ENCODE measurements at regions not wholly inside any gene's neighbourhood (a gene's known extent, or its start where the extent isn't known, plus 50 kb on each side); places are given as distances from the start of the nearest gene placed in this dataset.
"Not testable (repeated sequence)": the region's sequence is repeated elsewhere in the genome, so short reads cannot be mapped to it uniquely, and the experiment has no call there.

DNA sequence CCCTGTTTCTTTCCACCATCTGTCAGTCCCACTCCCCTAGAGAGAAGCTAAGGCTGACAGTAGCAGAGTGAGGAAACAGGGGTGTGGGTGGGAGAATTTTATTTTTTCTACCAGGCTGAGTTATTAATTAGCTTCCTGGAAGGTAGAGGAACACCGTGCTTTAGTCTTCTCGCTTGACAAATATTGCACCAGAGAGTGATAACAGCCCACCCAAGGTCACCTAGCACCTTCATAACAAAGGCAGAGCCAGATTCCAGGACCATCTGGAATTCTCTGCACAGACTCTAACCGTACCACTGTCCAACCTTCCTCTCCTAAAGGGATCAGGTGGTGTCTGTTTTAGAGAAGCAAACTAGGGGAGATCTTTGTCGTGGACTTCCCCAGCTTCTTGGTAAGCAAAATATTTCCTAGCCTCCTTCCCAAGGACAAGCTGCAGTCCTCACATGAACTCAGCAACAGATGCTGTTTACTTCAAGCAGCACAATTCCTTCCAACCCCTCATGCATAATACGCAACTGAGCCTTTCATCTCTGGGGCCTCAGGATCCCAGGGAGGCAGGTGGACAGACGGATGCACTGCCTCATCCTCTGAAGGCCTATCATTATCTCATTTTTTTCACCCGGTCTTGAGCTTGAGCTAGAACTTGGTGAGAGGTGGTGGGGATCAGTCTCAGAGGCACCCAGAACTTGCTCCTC, 308.7 kb upstream of the BRINP1 start:
- H3K4me2 ChIP-seq (ENCODE audit: low read length) = no peak overlapping the region
- H3K9me2 ChIP-seq (ENCODE audit: low read depth, low read length) = no peaks in the 10 kb centered on the region
- no peaks in the 10 kb centered on the region for H3F3A ChIP-seq (ENCODE audit: insufficient read depth, low read length)
- no peaks in the 10 kb centered on the region for H3K9me3 ChIP-seq (ENCODE audit: low read length)
- H3K4me1 ChIP-seq (ENCODE audit: insufficient read depth, low read length, severe bottlenecking) = no peaks in the 10 kb centered on the region
- no peak overlapping the region for H2AFZ ChIP-seq (ENCODE audit: low read length)
- no peaks in the 10 kb centered on the region for H3K36me3 ChIP-seq (ENCODE audit: insufficient read depth, low read length)
- no peaks in the 10 kb centered on the region for H3K79me2 ChIP-seq (ENCODE audit: insufficient read depth, low read length)
- no peak overlapping the region for H3K4me3 ChIP-seq (ENCODE audit: low read depth, low read length, poor library complexity, severe bottlenecking)
- H4K20me1 ChIP-seq (ENCODE audit: insufficient read depth, low read length) = no peaks in the 10 kb centered on the region
- H3K27me3 ChIP-seq (ENCODE audit: insufficient read depth, low read length) = no peaks in the 10 kb centered on the region
- H3K27ac ChIP-seq (ENCODE audit: low read depth, low read length, poor library complexity, severe bottlenecking) = no peak overlapping the region
- H3K9ac ChIP-seq (ENCODE audit: low read length) = no peak overlapping the region
- TF ChIP-seq, protein P1, sequence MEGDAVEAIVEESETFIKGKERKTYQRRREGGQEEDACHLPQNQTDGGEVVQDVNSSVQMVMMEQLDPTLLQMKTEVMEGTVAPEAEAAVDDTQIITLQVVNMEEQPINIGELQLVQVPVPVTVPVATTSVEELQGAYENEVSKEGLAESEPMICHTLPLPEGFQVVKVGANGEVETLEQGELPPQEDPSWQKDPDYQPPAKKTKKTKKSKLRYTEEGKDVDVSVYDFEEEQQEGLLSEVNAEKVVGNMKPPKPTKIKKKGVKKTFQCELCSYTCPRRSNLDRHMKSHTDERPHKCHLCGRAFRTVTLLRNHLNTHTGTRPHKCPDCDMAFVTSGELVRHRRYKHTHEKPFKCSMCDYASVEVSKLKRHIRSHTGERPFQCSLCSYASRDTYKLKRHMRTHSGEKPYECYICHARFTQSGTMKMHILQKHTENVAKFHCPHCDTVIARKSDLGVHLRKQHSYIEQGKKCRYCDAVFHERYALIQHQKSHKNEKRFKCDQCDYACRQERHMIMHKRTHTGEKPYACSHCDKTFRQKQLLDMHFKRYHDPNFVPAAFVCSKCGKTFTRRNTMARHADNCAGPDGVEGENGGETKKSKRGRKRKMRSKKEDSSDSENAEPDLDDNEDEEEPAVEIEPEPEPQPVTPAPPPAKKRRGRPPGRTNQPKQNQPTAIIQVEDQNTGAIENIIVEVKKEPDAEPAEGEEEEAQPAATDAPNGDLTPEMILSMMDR (IDR thresholded peaks at IDR 0.05; ENCODE audit: low read length) = no peak
- TF ChIP-seq EZH2 (IDR thresholded peaks at IDR 0.05; ENCODE audit: borderline replicate concordance, low read length) = no peak

DNA sequence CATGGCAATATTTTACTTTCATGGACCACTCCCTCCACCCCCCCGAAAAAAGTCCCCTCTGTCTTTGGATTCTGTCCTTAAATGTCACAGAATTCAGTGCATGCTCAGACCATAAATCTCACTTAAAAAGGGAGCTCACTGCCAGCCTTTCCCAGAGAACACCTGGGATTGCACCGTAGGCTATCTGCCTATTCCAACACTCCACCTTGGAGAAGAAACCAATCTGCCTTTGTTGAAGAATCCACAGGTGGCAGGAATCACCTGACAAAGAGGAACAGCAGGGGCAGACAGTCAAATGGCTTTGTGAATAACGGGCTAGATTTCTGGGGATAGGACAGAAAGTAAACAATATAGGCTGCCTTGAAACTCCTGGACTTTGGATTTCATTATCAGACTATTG, 306.7 kb upstream of the BRINP1 start:
- no peak overlapping the region for H3K4me2 ChIP-seq (ENCODE audit: low read length)
- H3K9me2 ChIP-seq (ENCODE audit: low read depth, low read length) = no peaks in the 10 kb centered on the region
- no peaks in the 10 kb centered on the region for H3K9me3 ChIP-seq (ENCODE audit: low read length)
- H2AFZ ChIP-seq (ENCODE audit: low read length) = no peak overlapping the region
- no peak overlapping the region for H3K27ac ChIP-seq (ENCODE audit: low read depth, low read length, poor library complexity, severe bottlenecking)
- no peak overlapping the region for H3K4me3 ChIP-seq (ENCODE audit: low read depth, low read length, poor library complexity, severe bottlenecking)
- no peaks in the 10 kb centered on the region for H4K20me1 ChIP-seq (ENCODE audit: insufficient read depth, low read length)
- H3K4me1 ChIP-seq (ENCODE audit: insufficient read depth, low read length, severe bottlenecking) = no peaks in the 10 kb centered on the region
- no peaks in the 10 kb centered on the region for H3F3A ChIP-seq (ENCODE audit: insufficient read depth, low read length)
- no peaks in the 10 kb centered on the region for H3K27me3 ChIP-seq (ENCODE audit: insufficient read depth, low read length)
- H3K36me3 ChIP-seq (ENCODE audit: insufficient read depth, low read length) = no peaks in the 10 kb centered on the region
- no peak overlapping the region for H3K9ac ChIP-seq (ENCODE audit: low read length)
- H3K79me2 ChIP-seq (ENCODE audit: insufficient read depth, low read length) = no peaks in the 10 kb centered on the region
- TF ChIP-seq EZH2 (IDR thresholded peaks at IDR 0.05; ENCODE audit: borderline replicate concordance, low read length) = no peak
- TF ChIP-seq, protein P1 (IDR thresholded peaks at IDR 0.05; ENCODE audit: low read length) = no peak

DNA sequence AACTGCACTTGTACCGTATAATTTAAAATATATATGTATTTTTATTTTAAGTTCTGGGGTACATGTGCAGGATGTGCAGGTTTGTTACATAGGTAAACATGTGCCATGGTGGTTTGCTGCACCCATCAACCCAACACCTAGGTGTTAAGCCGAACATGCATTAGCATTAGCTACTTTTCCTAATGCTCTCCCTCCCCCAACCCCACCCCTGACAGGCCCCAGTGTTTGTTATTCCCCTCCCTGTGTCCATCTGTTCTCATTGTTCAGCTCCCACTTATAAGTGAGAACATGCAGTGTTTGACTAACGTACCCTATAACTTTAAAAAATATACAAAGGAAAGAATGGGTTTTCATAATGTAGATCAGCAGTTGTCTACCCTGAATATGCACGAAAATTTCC, 303.5 kb upstream of the BRINP1 start:
- not testable (repeated sequence) for H3K9ac ChIP-seq (ENCODE audit: low read length); H3K27ac ChIP-seq (ENCODE audit: low read depth, low read length, poor library complexity, severe bottlenecking); H3K9me3 ChIP-seq (ENCODE audit: low read length); H3K36me3 ChIP-seq (ENCODE audit: insufficient read depth, low read length); H3K27me3 ChIP-seq (ENCODE audit: insufficient read depth, low read length); H3F3A ChIP-seq (ENCODE audit: insufficient read depth, low read length); H3K79me2 ChIP-seq (ENCODE audit: insufficient read depth, low read length); H2AFZ ChIP-seq (ENCODE audit: low read length); H3K4me2 ChIP-seq (ENCODE audit: low read length); H3K9me2 ChIP-seq (ENCODE audit: low read depth, low read length); H3K4me1 ChIP-seq (ENCODE audit: insufficient read depth, low read length, severe bottlenecking); H3K4me3 ChIP-seq (ENCODE audit: low read depth, low read length, poor library complexity, severe bottlenecking); H4K20me1 ChIP-seq (ENCODE audit: insufficient read depth, low read length)

DNA sequence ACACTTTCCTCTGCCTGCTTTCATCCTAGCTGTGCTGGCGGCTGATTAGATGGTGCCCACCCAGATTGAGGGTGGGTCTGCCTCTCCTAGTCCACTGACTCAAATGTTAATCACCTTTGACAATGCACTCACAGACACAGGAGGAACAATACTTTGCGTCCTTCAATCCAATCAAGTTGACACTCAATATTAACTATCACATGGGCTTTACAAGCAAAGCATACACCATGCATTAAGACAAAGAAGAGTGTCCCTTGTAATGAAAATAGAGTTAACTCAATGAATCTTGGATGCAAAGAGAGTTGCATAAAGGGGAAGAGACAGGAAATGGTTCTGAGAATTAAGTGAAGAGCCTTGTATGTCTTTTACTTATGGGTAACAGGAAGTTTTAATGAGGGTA, 298.7 kb upstream of the BRINP1 start:
- H2AFZ ChIP-seq (ENCODE audit: low read length) = no peak overlapping the region
- H3K27me3 ChIP-seq (ENCODE audit: insufficient read depth, low read length) = no peaks in the 10 kb centered on the region
- H3K9ac ChIP-seq (ENCODE audit: low read length) = no peak overlapping the region
- TF ChIP-seq EZH2 (IDR thresholded peaks at IDR 0.05; ENCODE audit: borderline replicate concordance, low read length) = no peak
- TF ChIP-seq, protein P1 (IDR thresholded peaks at IDR 0.05; ENCODE audit: low read length) = no peak
- H3F3A ChIP-seq (ENCODE audit: insufficient read depth, low read length) = no peaks in the 10 kb centered on the region
- H3K9me2 ChIP-seq (ENCODE audit: low read depth, low read length) = no peaks in the 10 kb centered on the region
- H3K4me3 ChIP-seq (ENCODE audit: low read depth, low read length, poor library complexity, severe bottlenecking) = no peak overlapping the region
- H3K4me1 ChIP-seq (ENCODE audit: insufficient read depth, low read length, severe bottlenecking) = no peaks in the 10 kb centered on the region
- no peaks in the 10 kb centered on the region for H3K9me3 ChIP-seq (ENCODE audit: low read length)
- H3K79me2 ChIP-seq (ENCODE audit: insufficient read depth, low read length) = no peaks in the 10 kb centered on the region
- H3K27ac ChIP-seq (ENCODE audit: low read depth, low read length, poor library complexity, severe bottlenecking) = no peak overlapping the region
- no peak overlapping the region for H3K4me2 ChIP-seq (ENCODE audit: low read length)
- H4K20me1 ChIP-seq (ENCODE audit: insufficient read depth, low read length) = no peaks in the 10 kb centered on the region
- no peaks in the 10 kb centered on the region for H3K36me3 ChIP-seq (ENCODE audit: insufficient read depth, low read length)

Measured in OCI-LY1 (cell line).